Activated CD4-positive, alpha-beta T cell treated with anti-CD3 and anti-CD28 coated beads, Interleukin-2, amount 50 U/mL, for 1 hour (primary cell): ENCODE measurements at regions not wholly inside any gene's neighbourhood (a gene's known extent, or its start where the extent isn't known, plus 50 kb on each side); places are given as distances from the start of the nearest gene placed in this dataset.
"Not testable (repeated sequence)": the region's sequence is repeated elsewhere in the genome, so short reads cannot be mapped to it uniquely, and the experiment has no call there.

ENCODE experiments used
- DNase-seq: peaks from one replicate; pipeline ENCODE4 v3.0.0-alpha.2; 2020

- DNase-seq, result peak; percentile 59
Observed at GRCh38 chr11:135075740-135076139, 663.7 kb upstream of the B3GAT1 start.

DNA sequence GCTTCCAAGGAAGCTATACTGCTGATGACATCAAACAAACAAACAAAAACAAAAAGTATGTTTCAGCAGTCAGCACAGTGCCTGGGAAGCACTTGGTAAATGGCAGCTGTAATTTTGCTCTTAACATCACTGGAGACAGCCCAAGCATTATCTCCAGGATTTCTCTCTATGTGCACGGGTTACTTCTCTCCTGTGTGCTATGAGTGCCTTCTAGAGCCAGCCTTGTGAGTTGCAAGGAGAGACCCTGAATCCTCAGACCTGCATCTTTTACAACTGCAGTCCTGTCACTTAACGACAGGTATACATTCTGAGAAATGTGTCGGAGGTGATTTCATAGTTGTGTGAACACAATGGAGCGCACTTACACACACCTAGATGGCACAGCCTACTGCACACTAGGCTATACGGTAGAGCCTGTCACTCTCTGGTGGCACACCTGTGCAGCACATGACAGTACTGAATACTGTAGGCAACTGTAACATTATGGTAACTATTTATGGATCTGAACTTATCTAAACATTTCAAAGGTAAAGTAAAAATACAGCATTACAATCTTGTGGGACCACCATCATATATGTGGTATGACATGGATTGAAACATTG is 662.5 kb upstream of the B3GAT1 start:
- no peak for DNase-seq

DNA sequence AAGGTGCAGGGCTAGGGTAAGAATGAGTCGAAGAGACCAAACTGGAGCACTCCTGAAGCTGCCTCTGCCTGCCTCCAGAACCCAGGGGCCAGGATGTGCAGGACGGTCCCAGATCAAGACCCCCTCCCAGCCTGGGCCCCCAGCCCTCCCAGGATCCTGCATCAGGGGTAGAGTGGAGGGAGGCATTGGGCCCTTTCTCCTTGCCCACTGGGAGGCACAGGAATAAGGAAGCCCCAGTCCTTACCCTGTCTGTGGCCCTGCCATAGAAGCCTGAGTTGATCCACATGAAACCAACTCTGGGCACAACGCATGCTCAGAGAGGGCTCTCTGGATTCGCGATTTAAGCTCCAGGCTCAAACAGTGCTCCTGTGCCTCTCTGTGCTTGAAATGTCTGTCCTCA is 661.8 kb upstream of the B3GAT1 start:
- DNase-seq, result no peak

- DNase-seq, result no peak
Observed at GRCh38 chr11:135073381-135073780, 661.3 kb upstream of the B3GAT1 start.

GRCh38 chr11:135069890-135070289 is 657.8 kb upstream of the B3GAT1 start:
- no peak for DNase-seq

GRCh38 chr11:135069063-135069462 is 657.0 kb upstream of the B3GAT1 start:
- DNase-seq, result no peak

DNA sequence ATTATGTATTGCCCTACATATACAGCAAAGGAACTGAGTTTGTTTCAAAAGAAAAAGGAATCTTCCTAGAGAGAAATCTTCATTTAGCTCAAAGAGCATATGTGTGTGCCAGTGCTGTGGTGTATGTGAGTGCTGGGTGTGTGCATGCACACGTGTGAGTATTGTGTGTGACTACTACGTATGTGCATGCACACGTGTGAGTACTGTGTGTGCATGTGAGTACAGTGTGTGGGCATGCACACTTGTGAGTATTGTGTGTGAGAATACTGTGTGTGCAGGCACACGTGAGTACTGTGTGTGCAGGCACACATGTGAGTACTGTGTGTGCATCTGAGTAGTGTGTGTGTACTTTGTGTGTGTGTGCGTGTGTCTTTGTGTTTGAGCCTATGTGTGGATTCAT is 651.0 kb upstream of the B3GAT1 start:
- no peak for DNase-seq

DNA sequence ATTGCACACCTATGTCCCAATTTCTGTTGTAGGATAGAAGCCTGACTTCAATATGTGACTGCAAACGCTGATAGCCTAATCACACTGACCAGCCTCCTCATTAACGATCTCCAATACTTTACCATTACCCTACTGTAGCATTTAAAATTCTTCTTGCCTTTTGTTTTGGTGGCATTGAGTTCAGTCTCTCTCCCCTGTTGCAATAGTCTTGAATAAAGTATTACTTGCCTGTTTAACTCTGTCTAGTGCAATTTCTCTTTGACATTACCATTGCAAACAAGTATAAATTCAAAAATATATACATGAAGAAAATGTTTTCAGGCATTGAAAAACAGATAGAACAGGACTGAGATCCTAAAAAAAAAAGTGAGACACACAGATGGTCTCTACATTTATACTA is 649.1 kb upstream of the B3GAT1 start:
- no peak for DNase-seq

DNA sequence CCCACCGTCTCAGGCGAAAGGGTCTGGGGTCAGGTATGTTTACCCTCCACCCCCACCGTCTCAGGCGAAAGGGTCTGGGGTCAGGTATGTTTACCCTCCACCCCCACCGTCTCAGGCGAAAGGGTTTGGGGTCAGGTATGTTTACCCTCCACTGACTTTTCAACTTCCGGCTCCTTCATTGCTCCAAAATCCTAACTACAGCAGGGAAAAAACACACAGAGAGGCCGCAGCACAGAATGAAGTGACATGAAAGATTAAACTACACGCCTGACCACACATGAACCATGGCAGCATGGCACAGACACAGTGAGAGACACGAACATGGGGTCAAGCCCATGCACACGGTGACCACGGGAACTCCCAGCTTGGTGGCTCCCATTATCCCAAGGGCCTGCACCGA is 634.9 kb upstream of the B3GAT1 start:
- DNase-seq, result no peak

DNA sequence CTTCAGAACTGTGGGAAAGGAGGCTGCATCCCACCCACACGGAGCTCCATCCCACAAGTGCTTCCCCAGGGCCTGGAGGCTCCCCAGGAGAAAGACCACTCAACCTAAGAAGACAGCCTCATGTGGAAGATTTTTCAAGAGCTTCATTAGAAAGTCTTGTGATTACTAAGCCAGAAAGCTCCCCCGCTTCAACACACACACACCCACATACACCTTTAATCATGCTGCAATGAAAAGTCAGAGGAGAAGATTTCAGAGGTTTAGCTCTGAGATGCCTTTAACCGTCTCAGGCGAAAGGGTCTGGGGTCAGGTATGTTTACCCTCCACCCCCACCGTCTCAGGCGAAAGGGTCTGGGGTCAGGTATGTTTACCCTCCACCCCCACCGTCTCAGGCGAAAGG is 634.5 kb upstream of the B3GAT1 start:
- no peak for DNase-seq

DNA sequence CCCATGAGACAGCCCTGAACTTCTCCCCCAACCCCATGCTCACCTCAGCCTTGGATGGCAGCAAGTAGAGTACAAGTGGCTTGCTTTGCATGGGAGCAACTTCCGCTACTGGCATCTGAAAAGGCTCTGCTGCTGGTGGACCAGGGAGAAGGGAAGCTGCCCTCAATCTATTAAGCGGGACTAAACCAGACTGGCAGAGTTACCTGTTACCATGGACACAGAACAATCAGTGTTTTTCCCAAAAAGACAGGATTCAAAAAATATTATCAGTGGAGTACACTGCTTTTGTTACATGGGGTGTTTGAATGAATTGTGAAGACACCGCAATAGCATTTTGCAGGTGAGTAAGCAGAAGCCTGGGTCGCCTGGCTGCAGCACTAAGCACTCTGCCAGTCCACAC is 631.4 kb upstream of the B3GAT1 start:
- no peak for DNase-seq

DNA sequence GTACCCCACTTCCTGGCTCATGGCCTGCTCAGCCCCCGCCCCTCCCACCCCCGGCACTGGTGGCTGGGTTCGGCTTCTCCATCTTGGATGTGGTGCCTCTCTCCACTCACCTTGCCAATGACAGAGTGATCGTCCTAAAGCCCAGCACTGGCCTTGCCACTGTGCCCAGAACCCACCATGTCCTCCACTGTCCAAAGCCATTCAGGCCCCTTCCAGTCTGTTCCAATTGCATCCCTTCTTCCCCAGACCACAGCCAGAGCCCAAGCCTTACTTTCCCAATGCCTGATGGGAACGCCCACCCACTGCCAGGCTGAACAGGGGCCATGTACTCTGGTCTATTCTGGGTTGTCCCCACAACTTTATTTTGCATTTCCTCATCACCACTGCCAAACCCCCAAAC is 625.8 kb upstream of the B3GAT1 start:
- DNase-seq, result no peak

DNA sequence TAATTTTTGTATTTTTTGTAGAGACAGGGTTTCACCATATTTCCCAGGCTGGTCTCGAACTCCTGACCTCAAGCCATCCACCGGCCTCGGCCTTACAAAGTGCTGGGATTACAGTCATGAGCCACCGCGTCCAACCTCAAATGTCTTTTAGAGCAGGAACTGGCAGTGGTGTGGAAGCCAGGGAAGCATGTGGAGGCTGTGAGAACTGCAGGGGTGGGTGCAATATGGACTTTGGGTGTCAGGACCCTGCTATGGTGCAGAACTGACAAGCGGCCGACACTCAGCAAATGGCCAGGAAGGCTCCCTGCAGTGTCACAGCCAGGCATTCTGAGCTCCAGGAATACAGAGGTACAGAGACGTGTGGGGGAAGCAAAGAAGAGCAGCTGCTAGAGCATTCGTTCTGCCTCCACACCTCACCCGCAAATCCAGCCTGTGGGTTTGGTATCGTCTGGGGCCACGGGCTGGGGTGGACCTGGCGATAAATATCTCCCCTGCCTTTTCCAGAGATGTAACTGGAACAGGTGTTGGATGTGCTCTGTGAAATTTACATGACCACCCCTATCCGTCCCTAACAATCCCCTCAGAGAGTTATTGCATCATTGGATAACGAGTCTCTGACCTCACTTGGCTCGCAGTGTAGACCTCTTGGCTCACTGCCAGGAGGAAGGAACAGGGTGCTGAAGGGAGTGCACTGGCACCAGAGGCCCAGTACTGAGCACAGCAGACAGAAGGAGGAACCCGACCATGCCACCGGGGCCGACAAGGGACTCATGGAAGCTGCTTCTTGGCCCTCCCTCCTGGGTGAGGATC is 624.7 kb upstream of the B3GAT1 start:
- DNase-seq, result no peak

DNA sequence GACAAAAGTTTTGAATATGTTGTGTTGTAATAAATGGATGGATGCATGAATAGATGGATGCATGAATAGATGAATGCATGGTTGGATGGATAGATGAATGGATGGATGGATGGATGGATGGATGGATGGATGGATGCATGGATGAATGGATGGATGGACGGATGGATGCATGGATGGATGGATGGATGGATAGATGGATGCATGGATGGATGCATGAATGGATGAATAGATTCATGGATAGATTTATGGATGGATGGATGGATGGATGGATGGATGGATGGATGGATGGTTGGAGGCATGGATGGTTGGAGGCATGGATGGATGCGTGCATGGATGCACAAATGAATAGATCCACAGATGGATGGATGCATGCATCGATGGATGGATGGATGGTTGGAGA is 623.2 kb upstream of the B3GAT1 start:
- no peak for DNase-seq

DNA sequence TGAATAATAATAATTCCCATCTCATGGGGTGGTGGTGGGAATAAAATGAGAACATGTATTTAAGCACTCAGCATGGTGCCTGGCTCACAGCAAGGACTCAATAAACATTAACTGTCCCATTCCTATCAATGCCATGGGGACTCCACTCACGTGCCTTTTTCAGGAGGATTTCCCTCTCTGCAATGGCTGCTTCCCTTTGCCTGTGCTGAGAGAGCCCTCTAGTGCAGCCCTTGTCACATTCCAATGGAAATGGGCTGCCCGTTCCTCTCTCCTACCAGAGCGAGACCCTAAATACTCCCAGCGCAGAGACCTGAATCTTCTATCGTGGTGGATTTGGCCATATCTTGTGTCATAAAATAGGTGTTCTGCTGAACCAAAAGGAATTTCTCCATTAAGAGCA is 621.5 kb upstream of the B3GAT1 start:
- no peak for DNase-seq

DNA sequence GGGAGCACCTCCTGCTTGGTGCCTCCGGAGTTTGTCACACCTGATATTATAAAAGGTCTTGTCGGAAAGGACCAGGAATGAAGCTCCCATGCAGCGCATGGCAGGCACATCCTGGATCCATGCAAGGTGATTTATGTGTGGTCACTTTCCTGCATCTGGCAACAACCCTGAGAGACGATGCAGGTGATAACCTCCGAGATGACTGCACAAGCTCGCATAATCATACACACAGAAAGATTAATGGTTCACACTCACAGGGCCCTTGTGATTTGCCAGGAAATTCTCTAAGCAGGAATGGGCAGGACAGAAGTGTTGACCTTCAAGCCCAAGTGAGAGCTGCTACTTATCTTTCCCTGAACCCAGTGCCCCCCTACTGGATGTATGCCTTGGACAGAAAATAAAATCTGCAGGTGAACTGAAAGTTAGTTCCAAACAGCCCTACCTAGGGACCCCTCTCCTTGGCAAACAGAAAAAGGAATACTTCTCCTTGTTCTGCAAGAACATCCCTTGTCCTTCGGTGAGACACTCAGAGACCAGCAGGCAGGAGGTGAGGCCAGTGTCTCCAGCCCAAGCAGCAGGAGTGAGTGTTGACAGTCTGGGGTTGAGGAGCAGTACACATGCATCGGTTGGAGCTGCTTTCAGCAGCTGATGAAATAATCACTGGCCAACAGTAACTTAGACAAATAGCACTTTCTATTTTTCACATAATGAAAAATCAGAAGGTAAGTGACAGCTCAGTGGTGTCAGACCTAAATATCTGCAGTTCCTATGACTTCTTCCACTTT is 619.4 kb upstream of the B3GAT1 start:
- no peak for DNase-seq

DNA sequence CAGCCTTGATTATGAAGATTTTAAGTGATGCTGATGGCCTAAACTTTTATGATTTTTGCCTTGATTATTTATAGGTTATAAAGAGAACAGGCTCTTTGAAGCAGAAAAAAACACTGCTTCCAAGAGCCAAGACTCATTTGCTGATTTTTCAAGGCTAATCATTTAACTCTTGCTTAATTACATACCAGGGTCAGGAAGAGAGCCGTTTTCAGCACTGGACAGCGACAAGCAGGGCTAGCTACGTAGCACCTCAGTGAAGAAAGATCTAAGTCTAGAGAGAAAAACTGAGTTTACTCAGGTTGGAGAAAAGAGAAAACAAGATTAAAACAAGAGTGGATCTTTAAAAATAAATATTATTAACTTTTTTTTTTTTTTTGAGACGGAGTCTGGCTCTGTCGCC is 615.4 kb upstream of the B3GAT1 start:
- DNase-seq, result peak; percentile 8

GRCh38 chr11:135023499-135023898 is 611.5 kb upstream of the B3GAT1 start:
- DNase-seq, result no peak

DNA sequence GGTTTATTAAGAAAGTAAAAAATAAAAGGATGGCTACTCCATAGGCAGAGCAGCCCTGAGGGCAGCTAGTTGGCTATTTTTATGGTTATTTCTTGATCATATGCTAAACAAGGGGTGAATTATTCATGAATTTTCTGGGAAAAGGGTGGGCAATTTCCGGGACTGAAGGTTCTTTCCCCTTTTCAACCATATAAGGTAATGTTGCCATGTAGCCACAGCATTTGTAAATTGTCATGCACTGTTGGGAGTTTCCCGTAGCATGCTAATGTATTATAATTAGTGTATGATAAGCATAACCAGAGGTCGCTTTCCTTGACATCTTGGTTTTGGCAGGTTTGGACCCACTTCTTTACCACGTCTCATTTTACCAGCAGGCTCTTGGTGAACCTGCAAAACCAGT is 610.4 kb upstream of the B3GAT1 start:
- DNase-seq, result no peak

DNA sequence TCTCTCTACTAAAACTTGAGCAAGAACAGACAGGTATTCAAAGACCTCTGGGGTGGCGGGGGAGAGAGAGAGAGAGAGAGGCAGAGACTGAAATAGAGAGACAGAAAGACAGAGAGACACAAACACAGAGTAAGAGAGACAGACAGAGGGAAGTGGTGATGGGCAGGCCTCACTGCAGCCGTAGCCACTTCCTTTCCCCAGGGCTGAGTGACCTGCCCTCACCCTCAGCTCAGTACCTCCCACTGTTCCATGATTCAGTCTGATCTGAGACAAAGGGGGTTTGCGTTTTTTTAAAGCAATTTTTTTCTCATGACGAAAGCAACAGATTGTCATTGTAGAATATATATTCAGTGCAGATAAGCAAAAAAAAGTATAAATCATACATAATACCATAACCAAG is 607.9 kb upstream of the B3GAT1 start:
- DNase-seq, result no peak

GRCh38 chr11:135019343-135019871 is 607.4 kb upstream of the B3GAT1 start:
- DNase-seq, result no peak

DNA sequence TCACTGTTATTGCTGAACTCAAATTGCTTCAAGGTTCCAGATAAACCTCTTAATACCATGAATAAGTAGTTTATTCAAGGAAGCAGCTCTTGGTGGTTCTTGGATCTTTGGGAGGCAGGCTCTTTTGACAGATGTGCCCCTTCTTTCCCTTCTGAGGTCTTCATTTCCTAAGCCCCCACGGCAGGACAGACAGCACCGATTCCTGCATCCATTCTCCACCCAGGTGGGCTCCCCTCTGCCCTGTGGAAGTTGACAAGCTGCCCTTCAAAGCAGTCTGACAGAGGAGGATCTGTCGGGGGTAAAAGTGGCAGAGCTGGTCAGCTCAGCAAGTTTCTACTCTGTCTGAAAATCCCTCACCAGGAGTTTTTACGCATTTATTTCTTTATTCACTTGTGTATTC is 605.3 kb upstream of the B3GAT1 start:
- DNase-seq, result no peak

- no peak for DNase-seq
Observed at GRCh38 chr11:135015966-135016365, 603.9 kb upstream of the B3GAT1 start.

DNA sequence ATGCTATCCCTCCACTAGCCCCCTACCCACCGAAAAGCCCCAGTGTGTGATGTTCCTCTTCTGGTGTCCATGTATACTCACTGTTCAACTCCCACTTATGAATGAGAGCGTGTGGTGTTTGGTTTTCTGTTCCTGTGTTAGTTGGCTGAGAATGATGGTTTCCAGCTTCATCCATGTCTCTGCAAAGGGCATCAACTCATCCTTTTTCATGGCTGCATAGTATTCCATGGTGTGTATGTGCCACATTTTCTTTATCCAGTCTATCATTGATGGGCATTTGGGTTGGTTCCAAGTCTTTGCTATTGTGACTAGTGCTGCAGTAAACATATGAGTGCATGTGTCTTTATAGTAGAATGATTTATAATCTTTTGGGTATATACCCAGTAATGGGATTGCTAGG is 599.3 kb upstream of the B3GAT1 start:
- DNase-seq, result not testable (repeated sequence)
